EH (cell line): ENCODE measurements at regions not wholly inside any gene's neighbourhood (a gene's known extent, or its start where the extent isn't known, plus 50 kb on each side); places are given as distances from the start of the nearest gene placed in this dataset.

Source experiments
- DNase-seq: peaks from one replicate; pipeline ENCODE4 v3.0.0-alpha.2; 2015; ENCODE audit warnings: low read depth

- DNase-seq: no peak
Observed at GRCh38 chr4:167290678-167291077, 56.4 kb upstream of the SPOCK3 start.

DNA sequence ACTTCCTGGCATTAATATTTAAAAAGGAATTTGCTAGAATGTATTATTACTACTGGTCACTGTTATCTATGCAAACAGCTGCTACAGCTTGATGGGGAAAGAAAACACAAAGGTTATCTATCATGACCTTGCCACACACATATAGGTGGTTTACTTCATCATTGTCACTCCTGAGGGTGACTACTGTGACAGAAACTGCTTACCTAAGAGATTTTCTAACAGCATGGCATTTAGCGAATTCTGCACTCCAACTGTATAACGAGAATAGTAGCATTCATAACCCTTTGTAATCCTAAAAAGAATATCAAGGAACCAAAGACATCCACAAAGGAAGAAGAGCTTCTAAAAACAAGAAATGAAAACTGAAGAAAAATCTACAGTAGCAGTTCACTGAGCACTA lies 74.6 kb upstream of the SPOCK3 start:
- DNase-seq: no peak

DNA sequence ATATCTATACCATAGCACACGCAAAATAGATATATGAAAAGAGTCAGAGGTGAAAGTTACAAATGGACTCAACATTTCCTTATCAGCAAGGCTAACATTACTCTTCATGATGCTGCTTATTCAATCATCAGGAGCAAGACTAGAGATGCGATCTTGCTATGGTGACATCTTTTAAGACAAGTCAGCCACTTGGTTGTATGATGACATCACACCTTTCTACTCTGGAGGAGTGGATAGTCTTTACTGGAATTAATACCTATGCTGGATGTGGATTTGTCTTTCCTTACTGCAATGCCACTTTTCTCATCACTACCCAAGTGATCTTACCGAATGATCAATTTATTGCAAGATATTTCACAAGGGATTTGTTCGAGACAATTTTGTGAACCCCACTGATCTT lies 87.0 kb upstream of the SPOCK3 start:
- no peak for DNase-seq

DNA sequence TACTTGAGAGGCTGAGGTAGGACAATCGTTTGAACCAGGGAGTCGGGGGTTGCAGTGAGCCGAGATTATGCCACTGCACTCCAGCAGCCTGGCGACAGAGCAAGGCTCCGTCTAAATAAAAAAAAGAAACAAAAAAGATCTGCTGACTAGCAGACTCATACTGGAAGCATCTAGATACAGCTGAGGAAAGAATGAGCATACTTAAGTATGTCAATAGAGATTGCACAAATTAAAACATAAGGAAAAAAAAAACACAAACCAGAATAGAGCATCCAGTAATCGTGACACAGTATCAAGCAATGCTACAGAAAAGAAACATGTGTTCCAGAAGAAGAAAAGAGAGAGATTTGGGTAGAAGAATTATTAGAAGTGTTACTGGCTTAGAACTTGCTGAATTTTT lies 105.5 kb upstream of the SPOCK3 start:
- no peak for DNase-seq

DNA sequence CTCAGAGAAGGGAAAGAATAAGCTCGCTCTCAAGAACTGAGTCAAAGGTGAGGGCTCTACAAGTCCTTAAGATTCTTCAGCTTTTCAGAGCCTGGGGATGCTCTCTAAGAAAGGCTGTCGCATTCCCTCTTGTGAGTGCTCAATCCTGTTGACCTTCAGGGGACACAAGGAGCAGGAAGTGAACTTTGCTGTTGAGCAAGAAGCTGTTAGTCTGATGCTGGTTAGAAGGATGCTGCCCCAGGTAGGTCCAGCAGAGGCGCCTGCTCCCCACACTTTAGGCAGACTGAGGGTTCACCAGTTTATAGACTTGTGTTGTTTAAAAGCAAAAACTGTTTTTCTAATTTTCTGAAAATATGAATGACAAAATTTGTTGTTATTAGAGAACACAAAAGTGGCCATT lies 125.4 kb upstream of the SPOCK3 start:
- DNase-seq: no peak

- no peak for DNase-seq
Observed at GRCh38 chr4:167379076-167379835, 145.0 kb upstream of the SPOCK3 start.

- no peak for DNase-seq
Observed at GRCh38 chr4:167380964-167381363, 146.7 kb upstream of the SPOCK3 start.

GRCh38 chr4:167383291-167383690 lies 149.0 kb upstream of the SPOCK3 start:
- no peak for DNase-seq

DNA sequence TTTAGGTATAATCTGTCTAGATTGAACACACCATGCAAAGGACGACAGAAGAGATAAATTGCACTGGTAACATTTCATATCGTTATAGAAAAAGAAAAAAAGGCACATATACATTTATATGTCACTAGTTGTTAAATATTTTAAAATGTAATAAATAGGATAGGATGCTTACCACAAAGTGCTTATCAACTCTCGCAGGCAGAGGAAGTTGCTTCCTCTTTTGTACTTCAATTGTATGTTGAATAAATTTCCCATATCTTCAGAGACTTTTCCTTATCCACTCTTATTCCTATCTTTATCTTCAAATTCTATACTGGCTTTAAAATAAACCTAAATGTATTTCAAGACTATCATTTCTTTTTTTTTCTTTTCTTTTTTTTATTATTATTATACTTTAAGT lies 163.3 kb upstream of the SPOCK3 start:
- no peak for DNase-seq

- no peak for DNase-seq
Observed at GRCh38 chr4:167399201-167399600, 164.9 kb upstream of the SPOCK3 start.

- DNase-seq: no peak
Observed at GRCh38 chr4:167406181-167406580, 171.9 kb upstream of the SPOCK3 start.

- no peak for DNase-seq
Observed at GRCh38 chr4:167415461-167415860, 181.2 kb upstream of the SPOCK3 start.

DNA sequence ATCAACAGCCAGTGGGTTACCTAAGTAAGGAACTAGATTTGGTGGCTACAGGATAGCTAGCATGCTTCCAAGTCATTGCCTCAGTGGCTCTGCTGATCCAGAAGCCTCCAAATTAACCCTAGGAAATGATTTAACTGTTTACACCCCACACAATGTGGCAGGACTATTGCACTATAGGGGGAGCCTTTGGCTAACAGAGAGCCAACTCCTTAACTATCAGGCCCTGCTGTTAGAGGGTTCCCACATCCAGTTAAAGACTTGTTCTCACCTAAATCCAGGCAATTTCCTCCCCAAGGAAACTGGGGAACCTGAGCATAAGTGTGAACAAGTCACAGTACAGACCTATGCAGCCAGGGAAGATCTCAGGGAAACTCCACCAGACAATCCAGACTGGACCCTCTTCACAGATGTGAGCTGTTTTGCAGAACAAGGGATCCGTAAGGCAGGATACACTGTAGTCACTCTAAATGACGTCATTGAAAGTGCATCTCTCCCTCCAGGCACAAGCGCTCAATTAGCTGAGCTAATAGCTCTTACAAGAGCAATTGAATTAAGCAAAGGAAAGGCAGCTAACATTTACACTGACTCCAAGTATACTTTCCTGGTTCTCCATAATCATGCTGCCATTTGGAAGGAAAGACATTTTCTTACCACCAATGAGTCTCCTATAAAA lies 185.3 kb upstream of the SPOCK3 start:
- DNase-seq: no peak

- DNase-seq: no peak
Observed at GRCh38 chr4:167421201-167421600, 186.9 kb upstream of the SPOCK3 start.

DNA sequence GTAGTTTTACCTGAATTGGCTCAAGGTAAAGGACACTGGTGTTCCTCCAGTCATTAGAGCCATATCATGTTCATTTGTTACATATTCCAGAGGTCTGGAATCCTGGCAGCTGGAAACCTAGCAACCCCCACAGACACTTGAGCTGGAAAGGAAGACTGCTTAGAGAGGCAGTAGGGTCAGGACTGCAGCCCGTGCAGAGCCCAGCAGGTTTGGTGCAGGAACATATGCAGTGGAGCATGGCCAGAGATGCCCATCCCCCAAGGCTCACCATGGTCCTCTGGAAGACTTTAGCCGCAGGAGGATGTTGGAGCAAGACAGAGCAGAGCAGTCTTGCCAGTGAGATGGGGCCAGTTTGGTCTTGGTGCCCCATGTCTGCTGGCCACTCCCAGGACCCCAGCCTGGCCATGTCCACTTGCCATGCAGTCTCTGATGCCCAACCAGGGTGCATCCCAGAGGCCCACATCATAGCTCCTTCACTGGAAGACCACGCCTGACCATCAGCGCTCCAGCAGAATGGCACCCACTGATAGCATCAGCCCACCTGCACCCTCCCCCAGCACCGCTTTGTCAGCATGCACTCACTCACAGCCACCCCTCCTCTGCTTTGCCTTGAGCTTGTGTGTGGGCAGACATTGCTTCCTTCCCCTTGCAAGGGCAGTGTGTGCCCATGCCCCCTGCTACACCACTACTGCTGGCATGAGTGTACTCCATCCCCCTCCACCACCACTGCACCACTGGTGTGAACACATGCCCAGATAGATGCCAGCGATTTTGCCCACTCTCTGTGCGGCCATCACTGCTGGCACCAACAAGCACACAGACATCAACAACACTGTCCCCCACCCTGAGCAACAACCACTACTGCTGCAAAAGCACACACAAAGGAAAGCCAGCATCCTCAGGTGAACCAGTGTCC lies 190.3 kb upstream of the SPOCK3 start:
- DNase-seq: no peak

DNA sequence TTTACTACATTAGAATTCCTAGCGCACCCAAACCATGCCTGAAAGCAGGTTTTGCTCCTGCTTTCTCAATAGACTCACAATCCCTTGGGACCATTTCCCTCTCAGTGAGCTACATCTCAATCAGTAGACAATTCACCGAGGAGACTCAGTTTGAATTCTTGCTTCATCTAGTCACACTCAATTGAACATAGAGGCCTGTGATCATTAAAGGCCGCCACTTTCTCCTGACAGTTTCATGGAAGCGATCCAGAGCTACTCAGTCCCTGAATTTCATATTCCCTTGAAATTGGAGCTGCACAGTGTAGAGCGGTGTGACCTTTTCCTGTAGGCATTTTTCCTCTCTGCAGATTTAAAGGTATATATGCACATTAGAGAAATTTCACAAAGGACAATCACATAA lies 193.9 kb upstream of the SPOCK3 start:
- no peak for DNase-seq

DNA sequence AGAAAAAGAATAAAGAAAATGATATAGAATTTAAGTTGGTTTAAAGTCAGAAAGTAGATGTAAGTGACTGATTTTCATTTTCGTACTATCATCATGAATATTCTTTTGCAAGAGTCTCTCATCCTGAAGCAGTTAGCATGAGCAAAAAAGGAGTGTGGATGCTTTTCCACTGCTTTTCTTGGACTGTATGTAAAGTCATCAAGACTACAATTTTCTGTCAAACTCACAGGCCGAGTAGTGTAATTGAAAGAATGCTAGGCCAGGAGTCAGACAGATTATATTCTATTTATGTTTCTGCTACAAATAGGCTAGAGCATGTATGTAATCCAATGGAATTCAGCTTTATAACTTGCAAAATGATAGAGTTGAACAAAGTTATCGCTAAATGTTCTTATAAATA lies 197.1 kb upstream of the SPOCK3 start:
- no peak for DNase-seq

DNA sequence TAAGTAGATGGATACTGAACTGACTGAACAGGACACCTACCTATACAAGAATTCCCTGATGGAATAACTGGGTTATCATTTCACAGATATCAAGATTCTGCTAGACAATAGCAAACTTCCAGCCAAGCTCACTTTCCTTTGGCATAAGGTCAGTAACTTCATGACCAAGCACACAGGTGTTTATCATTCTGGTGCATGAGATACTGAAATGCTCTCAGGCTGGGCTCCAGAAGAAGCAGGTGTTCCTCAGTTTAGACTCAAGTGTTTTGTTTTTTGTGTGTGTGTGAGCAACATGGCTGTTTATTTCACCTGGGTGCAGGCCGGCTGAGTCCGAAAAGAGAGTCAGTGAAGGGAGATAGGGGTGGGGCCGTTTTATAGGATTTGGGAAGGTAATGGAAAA lies 201.5 kb upstream of the SPOCK3 start:
- no peak for DNase-seq

- DNase-seq: no peak
Observed at GRCh38 chr4:167443841-167444240, 209.5 kb upstream of the SPOCK3 start.

- DNase-seq: no peak
Observed at GRCh38 chr4:167452922-167453430, 218.7 kb upstream of the SPOCK3 start.

DNA sequence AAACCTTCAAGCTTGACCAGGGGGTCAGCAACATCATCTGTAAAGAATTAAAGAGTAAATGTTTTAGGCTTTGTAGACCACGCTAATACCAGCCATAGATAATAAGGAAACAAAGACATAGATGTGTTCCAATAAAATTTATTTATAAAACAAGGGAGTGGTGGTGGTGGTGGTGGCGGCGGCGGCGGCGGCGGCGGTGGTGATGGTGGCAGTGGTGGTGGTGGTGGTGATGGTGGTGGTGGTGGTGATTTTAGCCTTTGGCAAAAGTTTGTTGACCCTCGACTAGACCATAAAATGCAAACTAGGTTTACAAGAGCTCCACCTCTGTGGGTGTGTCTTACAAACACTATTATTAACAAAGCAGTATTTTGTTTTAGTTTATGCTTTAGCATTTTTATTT lies 222.3 kb upstream of the SPOCK3 start:
- no peak for DNase-seq

GRCh38 chr4:167469436-167469835 lies 235.1 kb upstream of the SPOCK3 start:
- DNase-seq: no peak

DNA sequence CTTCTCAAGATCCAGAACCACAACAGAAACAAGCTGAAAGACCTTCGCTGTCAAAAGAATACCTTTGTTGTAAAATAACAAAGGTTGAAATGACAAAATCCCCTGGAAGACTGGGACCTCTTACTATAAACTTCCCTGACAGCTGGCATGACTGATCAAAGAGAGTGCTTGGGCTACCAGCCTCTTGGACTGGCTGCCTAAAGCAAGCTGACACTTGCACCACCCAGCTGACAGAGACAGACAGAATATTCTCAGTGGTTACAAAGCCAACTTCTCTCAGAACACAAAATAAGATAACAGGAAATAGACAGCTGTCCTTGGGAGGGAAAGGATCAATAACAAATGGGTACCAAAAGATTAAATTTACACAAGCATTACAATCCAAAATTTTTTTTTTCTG lies 241.7 kb upstream of the SPOCK3 start:
- no peak for DNase-seq
